ENCODE measurements at regions not wholly inside any gene's neighbourhood (a gene's known extent, or its start where the extent isn't known, plus 50 kb on each side); places are given as distances from the start of the nearest gene placed in this dataset.

GRCh38 chr11:43574949-43575912 lies 105.3 kb upstream of the HSD17B12 start:
- no peak for DNase-seq (ENCODE audit: extremely low read depth, low read depth)

- no peak for DNase-seq (ENCODE audit: extremely low read depth, low read depth)
Measured at GRCh38 chr11:43575913-43576310, 104.6 kb upstream of the HSD17B12 start.

GRCh38 chr11:43576320-43576802 lies 104.2 kb upstream of the HSD17B12 start:
- no peak for DNase-seq (ENCODE audit: extremely low read depth, low read depth)

GRCh38 chr11:43576803-43577521 lies 103.6 kb upstream of the HSD17B12 start:
- peak; percentile 53 for DNase-seq (ENCODE audit: extremely low read depth, low read depth)

GRCh38 chr11:43577566-43578264 lies 102.8 kb upstream of the HSD17B12 start:
- DNase-seq (ENCODE audit: extremely low read depth, low read depth) = no peak

- DNase-seq (ENCODE audit: extremely low read depth, low read depth) = no peak
Measured at GRCh38 chr11:43578346-43579170, 102.0 kb upstream of the HSD17B12 start.

- DNase-seq (ENCODE audit: extremely low read depth, low read depth) = no peak
Measured at GRCh38 chr11:43579171-43579918, 101.2 kb upstream of the HSD17B12 start.

- no peak for DNase-seq (ENCODE audit: extremely low read depth, low read depth)
Measured at GRCh38 chr11:43579919-43580276, 100.6 kb upstream of the HSD17B12 start.

- no peak for DNase-seq (ENCODE audit: extremely low read depth, low read depth)
Measured at GRCh38 chr11:43580735-43581369, 99.7 kb upstream of the HSD17B12 start.

- DNase-seq (ENCODE audit: extremely low read depth, low read depth) = no peak
Measured at GRCh38 chr11:43581370-43582023, 99.0 kb upstream of the HSD17B12 start.

- DNase-seq (ENCODE audit: extremely low read depth, low read depth) = no peak
Measured at GRCh38 chr11:43582024-43582862, 98.3 kb upstream of the HSD17B12 start.

GRCh38 chr11:43582863-43583462 lies 97.6 kb upstream of the HSD17B12 start:
- no peak for DNase-seq (ENCODE audit: extremely low read depth, low read depth)

GRCh38 chr11:43583548-43583947 lies 97.0 kb upstream of the HSD17B12 start:
- no peak for DNase-seq (ENCODE audit: extremely low read depth, low read depth)

GRCh38 chr11:43585877-43586608 lies 94.5 kb upstream of the HSD17B12 start:
- no peak for DNase-seq (ENCODE audit: extremely low read depth, low read depth)

- no peak for DNase-seq (ENCODE audit: extremely low read depth, low read depth)
Measured at GRCh38 chr11:43589601-43590250, 90.8 kb upstream of the HSD17B12 start.

GRCh38 chr11:43601511-43601910 lies 79.0 kb upstream of the HSD17B12 start:
- DNase-seq (ENCODE audit: extremely low read depth, low read depth) = no peak

Measured in NCI-H460 (cell line).